Cerebellar cortex (tissue), 1 donor: ENCODE measurements at regions not wholly inside any gene's neighbourhood (a gene's known extent, or its start where the extent isn't known, plus 50 kb on each side); places are given as distances from the start of the nearest gene placed in this dataset.

Source experiments
- DNase-seq: peaks from one replicate; pipeline ENCODE4 v3.0.0-alpha.2; 2015; ENCODE audit warnings: low spot score

DNA sequence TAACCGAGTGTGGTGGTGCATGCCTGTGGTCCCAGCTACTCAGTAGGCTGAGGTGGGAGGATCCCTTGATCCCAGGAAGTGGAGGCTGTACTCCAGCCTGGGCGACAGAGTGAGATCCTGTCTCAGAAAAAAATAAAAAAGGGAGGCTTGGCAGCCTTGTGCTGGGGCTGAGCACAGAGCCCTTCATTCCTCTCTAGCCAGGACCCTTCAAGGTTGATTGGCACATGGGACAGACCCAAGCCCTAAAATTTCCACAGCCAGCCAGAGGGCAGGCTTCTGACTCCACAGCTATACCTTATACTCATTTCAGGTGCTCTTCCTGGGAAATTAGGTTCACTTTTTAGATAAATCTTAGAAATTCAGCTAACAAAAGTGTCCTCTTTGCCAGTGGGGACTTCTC is 553.0 kb upstream of the CPEB2 start:
- no peak for DNase-seq

GRCh38 chr4:14452001-14452400 is 550.3 kb upstream of the CPEB2 start:
- DNase-seq, result no peak

DNA sequence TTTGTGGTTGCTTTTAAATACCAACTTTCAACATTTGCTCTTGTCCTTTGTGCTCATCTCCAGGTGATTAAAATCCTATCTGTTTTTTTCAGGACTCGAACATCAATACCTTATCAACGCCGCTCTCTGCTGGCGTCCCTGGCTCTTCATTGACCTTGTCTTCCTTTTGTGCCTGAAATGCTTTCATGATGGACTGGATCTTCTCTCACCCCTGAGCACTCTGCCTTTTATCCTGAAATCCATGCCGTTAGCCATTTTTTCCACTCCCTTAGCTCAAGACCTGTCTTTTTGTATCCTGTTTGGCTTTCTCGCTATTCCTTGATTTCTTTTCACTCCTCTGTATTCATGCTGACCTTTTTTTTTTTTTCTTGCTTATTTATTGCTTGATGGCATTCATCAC is 549.5 kb upstream of the CPEB2 start:
- DNase-seq, result no peak

DNA sequence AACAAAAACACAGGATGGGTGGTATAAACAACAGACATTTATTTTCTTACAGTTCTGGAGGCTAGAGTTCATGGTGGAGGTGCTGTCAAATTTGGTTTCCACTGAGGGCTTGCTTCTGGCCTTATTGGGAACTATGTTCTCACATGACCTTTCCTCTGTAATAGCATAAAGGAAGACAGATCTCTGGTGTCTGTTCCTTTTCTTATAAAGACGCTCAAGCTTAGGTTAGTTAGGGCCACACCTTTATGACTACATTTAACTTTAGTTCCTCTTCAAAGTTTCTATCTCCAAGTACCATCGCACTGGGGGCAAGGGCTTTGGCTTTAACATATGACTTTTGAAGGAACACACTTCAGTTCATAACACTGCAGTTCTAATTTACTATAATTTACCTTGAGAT is 543.8 kb upstream of the CPEB2 start:
- DNase-seq, result no peak

DNA sequence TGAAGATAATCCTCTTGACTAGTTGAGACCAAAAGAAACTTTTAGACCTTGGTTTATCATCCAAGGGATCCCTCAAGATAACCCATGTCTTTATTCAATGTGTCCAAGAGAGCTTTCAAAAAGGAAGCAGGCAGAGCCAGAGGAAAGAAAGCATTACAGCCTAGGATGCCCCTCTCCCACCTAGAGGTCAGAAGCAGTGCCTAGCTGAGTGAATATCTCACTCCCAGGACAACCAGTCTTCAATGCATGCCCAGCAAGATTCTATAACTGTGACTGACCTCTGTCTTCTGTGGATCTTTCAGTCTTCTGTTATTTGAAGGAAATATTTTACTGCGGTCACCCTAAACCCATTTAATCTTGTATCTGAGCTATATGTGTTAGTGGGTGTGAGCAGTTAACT is 537.2 kb upstream of the CPEB2 start:
- DNase-seq, result no peak

DNA sequence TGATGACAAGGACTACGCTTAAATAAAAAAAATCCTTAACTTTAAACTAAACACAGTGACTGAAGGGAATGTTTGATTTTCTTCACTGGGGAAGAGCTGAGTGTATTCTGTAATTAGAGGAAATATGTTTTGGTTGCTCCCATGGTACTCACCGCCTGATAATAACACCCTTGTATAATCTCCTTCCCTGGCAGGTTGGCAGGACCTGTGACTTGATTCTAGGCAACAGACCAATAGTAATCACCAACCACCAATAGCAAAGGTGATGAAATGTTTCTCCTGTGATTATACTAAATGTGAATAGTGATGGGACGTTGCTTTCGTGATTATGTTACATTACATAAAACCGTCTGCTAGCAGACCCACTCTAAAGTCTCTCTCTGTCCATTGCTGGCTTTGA is 536.8 kb upstream of the CPEB2 start:
- DNase-seq, result no peak

GRCh38 chr4:14478504-14478903 is 523.8 kb upstream of the CPEB2 start:
- no peak for DNase-seq

GRCh38 chr4:14496408-14496807 is 505.9 kb upstream of the CPEB2 start:
- no peak for DNase-seq

DNA sequence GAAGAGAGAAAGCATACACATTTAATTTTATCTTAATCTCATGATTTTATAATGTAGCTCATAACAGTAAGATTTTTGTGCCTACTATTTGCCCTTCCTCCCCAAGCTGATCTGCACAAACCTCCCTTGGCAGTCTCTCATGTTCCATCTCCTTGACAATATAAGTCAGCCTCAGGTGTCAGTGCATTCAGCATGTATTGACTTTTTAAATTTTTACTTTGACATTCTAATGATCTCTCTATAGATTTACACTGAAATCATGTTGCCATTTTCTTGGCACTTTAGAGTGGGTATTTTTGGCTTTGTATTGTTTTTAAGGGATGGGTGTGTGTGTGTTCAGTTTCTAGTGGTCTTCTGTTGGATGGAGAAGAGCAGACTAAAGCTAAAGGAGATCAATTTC is 505.3 kb upstream of the CPEB2 start:
- no peak for DNase-seq

GRCh38 chr4:14504162-14504561 is 498.1 kb upstream of the CPEB2 start:
- DNase-seq, result no peak

DNA sequence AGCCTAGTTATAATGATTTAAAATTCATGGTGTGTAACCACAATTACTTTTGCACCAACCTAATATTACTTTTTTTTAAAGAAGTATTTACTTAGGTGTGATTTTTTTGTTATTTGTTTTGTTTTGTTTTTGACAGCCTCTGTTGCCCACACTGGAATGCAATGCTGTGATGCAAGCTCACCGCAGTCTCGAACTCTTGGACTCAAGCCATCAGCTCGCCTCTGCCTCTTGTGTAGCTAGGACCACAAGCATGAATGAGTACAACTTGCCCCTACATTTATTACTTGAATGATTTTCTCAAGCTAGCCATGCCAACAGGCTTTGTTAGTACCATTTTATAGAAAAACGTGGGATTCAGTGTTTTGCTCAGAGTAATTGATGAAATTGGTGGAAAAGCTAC is 488.8 kb upstream of the CPEB2 start:
- DNase-seq, result no peak

DNA sequence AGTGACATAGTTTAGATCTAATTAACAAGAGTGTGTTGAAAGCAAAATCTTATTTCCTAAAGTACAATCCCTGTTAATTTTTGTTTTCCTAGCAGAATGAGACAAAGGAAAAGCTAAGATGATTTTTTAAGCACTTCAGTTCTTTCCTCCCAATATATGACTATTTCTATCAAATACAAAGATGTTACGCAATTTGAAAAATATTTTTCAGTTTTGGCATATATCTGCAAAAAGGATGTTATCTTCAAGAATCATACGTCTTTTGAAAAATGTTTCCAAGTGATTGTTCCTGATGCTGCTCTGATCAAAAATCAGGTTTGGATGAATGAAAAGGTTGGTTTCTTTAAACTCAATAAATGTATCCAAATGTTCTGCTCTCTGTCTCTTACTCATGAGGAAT is 486.7 kb upstream of the CPEB2 start:
- DNase-seq, result no peak

- DNase-seq, result peak; percentile 10
Observed at GRCh38 chr4:14518136-14518535, 484.1 kb upstream of the CPEB2 start.

DNA sequence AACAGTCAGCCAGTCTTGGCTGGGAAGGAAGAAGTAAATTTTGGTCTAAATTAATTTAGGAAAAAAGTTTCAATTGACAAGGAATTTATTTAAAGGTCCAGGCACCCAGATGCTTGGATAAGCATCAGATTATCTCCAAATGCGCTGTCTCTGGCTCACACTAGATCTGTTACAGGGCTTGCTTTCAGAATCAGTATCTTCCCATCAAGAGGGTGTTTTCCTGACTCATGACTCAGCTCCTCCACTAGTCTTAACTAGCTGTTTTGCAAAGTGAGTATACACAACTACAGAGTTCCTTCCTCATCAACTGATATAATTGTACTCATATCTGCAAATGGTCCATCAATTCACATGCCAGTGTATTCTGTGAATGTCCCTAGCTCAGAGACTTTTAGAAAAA is 482.1 kb upstream of the CPEB2 start:
- DNase-seq, result no peak

- DNase-seq, result no peak
Observed at GRCh38 chr4:14524276-14524675, 478.0 kb upstream of the CPEB2 start.

GRCh38 chr4:14528918-14529317 is 473.4 kb upstream of the CPEB2 start:
- no peak for DNase-seq

DNA sequence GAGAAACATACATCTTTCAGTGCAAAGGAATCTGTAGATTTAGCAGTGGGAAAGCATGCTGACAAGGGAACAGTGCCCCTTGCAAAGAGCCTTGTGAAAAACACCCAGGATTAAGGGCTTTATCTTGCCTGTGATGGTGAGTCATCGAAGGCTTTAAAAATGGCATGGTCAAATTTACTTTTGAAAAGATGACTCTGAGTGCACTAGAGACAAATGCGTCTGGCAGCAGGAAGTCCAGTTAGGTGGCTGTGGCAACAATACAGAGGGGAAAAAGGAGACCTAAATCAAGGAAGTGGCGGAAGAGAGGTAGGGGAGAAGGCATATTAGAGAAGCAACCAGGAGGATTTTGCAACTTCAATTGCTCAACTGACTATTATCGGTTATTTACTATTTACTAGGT is 472.6 kb upstream of the CPEB2 start:
- DNase-seq, result no peak

- DNase-seq, result no peak
Observed at GRCh38 chr4:14532436-14532835, 469.8 kb upstream of the CPEB2 start.

- no peak for DNase-seq
Observed at GRCh38 chr4:14539246-14539645, 463.0 kb upstream of the CPEB2 start.

DNA sequence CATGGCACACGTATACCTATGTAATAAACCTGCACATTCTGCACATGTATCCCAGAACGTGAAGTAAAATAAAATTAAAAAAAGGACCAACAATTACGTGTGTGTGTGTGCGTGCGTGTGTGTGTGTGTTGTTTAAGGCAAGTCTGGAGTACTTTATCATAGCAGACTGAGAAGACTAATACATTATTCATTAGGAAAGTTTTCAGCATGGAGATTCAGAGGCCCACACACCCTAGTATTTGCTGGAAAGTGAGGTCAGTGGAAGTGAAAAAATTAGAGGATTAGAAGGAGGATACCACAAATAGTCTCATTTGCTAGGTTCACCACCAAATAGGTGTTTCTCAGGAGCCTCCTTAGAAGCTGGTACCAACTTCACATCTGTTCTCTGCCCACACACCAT is 457.1 kb upstream of the CPEB2 start:
- no peak for DNase-seq

DNA sequence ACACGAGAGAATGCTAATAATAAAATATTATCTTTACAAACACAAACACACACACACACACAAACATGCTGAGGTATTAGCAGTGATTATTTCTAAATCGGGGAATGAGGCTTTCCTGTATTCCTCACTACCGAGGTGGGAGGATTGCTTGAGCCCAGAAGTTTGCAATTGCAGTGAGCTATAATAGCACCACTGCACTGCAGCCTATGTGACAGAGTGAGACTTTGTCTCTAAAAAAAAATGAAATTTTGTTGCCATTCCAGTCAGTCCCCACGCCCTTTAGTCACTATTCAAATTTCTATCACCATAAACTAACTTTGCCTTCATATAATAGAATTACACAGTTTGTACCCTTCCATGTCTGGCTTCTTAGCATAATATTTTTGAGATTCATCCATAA is 456.5 kb upstream of the CPEB2 start:
- no peak for DNase-seq

GRCh38 chr4:14552119-14552518 is 450.2 kb upstream of the CPEB2 start:
- DNase-seq, result no peak

GRCh38 chr4:14559646-14560045 is 442.6 kb upstream of the CPEB2 start:
- no peak for DNase-seq

DNA sequence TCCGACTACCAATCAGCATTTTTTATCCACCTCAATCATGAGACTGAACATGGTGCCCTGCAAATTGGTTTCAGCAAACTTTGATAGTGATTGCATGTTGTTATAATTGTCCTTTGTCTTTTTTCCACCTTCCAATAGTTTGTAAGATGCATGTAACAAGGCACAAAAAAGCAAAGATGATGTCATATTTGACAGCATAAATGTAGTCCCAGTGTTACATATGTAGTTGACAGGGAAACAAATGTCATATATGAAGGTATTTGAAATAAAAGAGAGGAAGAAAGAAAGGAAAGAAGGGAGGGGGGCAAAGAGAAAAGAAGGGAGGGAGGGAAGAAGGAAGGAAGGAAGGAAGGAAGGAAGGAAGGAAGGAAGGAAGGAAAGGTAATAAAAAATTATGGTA is 441.7 kb upstream of the CPEB2 start:
- no peak for DNase-seq

DNA sequence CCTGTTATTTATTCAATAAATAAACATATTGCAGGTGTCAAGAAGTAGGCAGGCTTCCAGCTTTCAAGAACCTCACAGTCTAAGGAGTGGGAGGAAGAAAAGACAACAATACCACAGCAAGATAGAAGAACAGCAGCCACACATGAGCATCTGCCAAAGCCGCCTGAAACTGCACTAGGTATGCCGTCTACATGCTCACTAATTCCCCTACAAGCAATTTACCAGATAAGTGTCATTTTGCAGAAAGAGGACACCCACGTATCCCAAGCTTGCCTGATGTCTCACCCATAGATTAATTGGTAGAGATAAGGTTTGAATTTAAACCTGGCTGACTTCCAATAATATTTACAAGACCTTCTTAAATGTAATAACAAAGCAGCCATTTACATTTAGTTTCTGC is 439.4 kb upstream of the CPEB2 start:
- DNase-seq, result no peak
